Tibial nerve (tissue), 3 donors: ENCODE measurements at regions not wholly inside any gene's neighbourhood (a gene's known extent, or its start where the extent isn't known, plus 50 kb on each side); places are given as distances from the start of the nearest gene placed in this dataset.

Experiments
- POLR2A ChIP-seq, 2 donors: fragments of 450-650 bp; IDR thresholded peaks; one replicate each; pipeline ENCODE4 v1.6.1; 2017; ENCODE audit warnings: antibody characterized with exemption in 2 of 2, mild to moderate bottlenecking in 2 of 2, moderate library complexity in 2 of 2
- TF ChIP-seq, protein P1 (sequence below), 5 experiments: fragments of 200-600 bp in 3 of 5; fragments of 450-650 bp in 2 of 5; sonication (generic) in 3 of 5; IDR thresholded peaks; one replicate each; pipeline ENCODE4 v1.5.1; 2016 to 2019; ENCODE audit warnings: antibody characterized with exemption in 5 of 5, mild to moderate bottlenecking in 3 of 5, moderate library complexity in 2 of 5

- TF ChIP-seq, protein P1, sequence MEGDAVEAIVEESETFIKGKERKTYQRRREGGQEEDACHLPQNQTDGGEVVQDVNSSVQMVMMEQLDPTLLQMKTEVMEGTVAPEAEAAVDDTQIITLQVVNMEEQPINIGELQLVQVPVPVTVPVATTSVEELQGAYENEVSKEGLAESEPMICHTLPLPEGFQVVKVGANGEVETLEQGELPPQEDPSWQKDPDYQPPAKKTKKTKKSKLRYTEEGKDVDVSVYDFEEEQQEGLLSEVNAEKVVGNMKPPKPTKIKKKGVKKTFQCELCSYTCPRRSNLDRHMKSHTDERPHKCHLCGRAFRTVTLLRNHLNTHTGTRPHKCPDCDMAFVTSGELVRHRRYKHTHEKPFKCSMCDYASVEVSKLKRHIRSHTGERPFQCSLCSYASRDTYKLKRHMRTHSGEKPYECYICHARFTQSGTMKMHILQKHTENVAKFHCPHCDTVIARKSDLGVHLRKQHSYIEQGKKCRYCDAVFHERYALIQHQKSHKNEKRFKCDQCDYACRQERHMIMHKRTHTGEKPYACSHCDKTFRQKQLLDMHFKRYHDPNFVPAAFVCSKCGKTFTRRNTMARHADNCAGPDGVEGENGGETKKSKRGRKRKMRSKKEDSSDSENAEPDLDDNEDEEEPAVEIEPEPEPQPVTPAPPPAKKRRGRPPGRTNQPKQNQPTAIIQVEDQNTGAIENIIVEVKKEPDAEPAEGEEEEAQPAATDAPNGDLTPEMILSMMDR (IDR thresholded peaks at IDR 0.05) = no peak
- TF ChIP-seq POLR2A (IDR thresholded peaks at IDR 0.05) = no peak
These were observed 1329.7 kb upstream of the SLC39A10 start for GRCh38 chr2:194327196-194327888.
